ENCODE measurements at regions not wholly inside any gene's neighbourhood (a gene's known extent, or its start where the extent isn't known, plus 50 kb on each side); places are given as distances from the start of the nearest gene placed in this dataset.
A peak's percentile ranks its signal among the peaks of the same experiment; 100 is the strongest.

DNA sequence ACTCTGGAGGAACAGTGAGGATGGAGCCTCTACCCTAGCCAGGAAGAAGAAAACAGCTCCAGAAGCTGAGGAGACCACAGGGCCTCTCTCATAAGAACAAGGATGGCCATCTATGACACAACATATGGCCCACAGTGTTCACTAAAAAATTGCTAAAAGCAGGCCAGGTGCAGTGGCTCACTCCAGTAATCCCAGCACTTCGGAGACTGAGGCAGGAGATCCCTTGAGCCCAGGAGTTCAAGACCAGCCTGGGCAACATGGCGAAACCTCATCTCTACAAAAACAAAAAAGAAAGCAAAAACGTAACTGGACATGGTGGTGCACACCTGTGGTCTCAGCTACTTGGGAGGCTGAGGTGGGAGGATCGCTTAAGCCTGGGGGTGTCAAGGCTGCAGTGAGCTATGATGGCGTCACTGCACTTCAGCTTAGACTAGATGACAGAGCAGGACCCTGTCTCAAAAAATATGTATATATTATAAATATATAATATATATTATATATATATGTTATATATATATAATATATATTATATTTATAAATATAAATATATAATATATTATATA, 103.1 kb downstream of the TOMM20 start:
- Histone ChIP-seq H3K27me3 (no peaks in the 10 kb centered on the region), H3K27ac (no peak overlapping the region), H3K36me3 (no peaks in the 10 kb centered on the region), H3K4me3 (no peak overlapping the region), H3K4me1 (peaks cover 0 to 6% of the 10 kb centered on the region in 2 donors), H3K9me3 (no peaks in the 10 kb centered on the region)
- no peak for DNase-seq
- intact Hi-C loops (cut with DNase I; ENCODE audit: low total_unique reads), result no loop called here
- no peak for TF ChIP-seq POLR2A (IDR thresholded peaks at IDR 0.05)
- TF ChIP-seq, protein P1, sequence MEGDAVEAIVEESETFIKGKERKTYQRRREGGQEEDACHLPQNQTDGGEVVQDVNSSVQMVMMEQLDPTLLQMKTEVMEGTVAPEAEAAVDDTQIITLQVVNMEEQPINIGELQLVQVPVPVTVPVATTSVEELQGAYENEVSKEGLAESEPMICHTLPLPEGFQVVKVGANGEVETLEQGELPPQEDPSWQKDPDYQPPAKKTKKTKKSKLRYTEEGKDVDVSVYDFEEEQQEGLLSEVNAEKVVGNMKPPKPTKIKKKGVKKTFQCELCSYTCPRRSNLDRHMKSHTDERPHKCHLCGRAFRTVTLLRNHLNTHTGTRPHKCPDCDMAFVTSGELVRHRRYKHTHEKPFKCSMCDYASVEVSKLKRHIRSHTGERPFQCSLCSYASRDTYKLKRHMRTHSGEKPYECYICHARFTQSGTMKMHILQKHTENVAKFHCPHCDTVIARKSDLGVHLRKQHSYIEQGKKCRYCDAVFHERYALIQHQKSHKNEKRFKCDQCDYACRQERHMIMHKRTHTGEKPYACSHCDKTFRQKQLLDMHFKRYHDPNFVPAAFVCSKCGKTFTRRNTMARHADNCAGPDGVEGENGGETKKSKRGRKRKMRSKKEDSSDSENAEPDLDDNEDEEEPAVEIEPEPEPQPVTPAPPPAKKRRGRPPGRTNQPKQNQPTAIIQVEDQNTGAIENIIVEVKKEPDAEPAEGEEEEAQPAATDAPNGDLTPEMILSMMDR (IDR thresholded peaks at IDR 0.05), result no peak

DNA sequence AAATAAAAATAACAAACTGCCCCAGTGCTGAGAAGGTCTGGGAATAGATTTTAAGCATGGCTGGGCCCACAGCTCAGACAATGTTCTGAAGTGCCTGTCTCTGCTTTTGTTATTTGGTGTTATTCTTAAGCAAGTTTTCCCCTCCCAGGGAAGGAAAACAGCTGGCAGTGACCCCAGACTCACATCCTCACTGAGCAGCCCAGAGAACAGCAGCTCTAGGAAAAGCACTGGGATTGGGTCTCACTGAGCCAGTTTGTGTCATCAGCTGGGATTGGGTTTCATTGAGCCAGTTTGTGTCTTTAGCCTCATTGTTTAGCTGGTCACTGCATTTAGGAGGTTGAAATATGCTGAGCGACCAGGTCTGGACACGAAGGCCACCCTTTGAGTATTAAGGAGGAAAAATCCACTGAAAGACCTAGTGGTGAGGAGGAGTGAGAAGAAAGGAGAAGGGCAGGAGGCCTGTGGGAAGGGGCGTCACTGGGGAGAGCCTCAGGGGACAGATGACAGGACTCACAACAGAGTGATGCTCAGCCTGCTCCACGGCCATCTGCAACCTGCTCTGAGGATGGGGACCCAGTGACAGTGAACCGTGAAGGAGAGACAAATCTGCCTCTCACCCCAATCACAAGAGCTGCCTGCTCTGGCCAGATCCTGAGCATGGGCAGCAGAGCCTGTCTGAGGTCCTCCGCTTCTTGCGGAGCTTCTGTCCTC, 103.8 kb downstream of the TOMM20 start:
- TF ChIP-seq, protein P1 (IDR thresholded peaks at IDR 0.05), result no peak
- TF ChIP-seq POLR2A (IDR thresholded peaks at IDR 0.05), result no peak
- Histone ChIP-seq H3K4me1 (peaks cover 0 to 6% of the 10 kb centered on the region in 2 donors), H3K27me3 (no peaks in the 10 kb centered on the region), H3K27ac (no peak overlapping the region), H3K36me3 (no peaks in the 10 kb centered on the region), H3K9me3 (no peaks in the 10 kb centered on the region), H3K4me3 (no peak overlapping the region)
- intact Hi-C loops (cut with DNase I; ENCODE audit: low total_unique reads), result no loop called here
- no peak for DNase-seq

DNA sequence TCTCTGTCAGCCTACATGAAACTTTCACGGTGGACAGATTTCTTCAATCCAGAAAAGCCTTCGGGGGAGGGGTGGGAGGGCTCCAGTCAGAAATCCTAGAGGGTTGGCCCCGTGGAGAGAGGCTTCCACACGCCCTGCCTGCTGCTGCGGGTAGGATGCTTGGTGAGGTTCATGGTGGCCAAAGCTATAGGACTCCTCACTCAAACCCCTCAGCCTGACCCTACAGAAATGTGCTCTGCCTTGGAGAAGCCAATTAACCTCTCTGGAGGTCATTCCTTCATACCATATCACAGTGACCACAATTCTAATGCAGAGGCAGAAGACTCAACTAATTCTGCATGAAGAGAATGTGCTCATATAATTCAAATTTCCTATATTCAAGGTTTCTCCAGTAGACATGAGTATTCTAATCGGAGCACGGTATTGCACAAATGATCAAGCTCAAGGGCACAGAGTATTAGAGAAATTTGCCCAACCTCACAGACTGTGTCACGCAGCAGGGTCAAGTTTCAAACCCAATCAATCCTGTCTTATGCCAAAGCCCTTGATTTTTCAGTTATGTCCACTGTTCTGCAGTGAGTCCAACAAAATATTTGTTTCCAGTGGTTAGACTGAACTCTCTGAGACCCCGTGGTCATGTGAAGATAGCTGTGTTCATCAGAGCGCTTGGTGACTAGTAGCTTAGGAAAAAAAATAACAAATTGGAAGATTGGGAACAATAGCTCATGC, 104.8 kb downstream of the TOMM20 start:
- Histone ChIP-seq H3K9me3 (no peaks in the 10 kb centered on the region), H3K27ac (peak overlapping the region in 1 of 2 donors; percentile 85), H3K4me3 (no peak overlapping the region), H3K27me3 (no peaks in the 10 kb centered on the region), H3K36me3 (no peaks in the 10 kb centered on the region), H3K4me1 (peaks cover 0 to 6% of the 10 kb centered on the region in 2 donors)
- TF ChIP-seq, protein P1 (IDR thresholded peaks at IDR 0.05), result no peak
- TF ChIP-seq POLR2A (IDR thresholded peaks at IDR 0.05), result no peak
- no peak for DNase-seq
- intact Hi-C loops (cut with DNase I; ENCODE audit: low total_unique reads), result no loop called here

DNA sequence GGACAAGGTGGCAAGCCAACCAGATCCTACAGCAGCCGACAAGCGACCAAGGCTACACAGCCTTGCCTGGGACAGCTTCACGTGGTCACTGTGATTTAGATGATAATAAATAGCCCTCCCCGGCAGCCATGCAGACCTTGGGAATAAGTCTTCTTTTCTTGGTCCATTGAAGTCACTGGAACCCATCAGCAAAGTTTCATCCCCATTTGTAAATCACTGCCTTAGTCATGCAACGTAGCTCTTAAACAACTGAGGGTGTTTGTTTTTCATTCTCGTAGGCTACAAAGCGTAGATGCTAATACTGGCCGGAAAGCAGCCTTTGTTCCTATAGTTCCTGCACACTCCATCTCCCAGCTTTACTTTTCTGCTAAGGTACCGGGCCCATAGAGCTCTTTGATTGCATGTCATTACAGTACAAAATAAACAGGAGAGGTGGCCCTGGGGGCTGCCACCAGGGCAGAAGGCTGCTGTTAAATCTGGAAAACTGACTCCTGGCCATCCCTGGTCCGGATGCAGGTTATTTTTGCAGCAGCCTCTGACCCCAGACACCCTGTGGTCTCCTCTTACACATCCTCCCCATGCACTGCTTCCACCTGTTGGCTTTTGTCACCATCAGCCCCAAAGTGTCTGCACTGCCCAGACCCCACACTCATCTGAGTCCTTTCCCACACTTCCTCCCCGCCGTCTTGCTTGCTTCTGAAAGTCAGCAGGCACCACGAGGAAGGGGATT, 105.5 kb downstream of the TOMM20 start:
- Histone ChIP-seq H3K4me3 (no peak overlapping the region), H3K4me1 (peaks cover 0 to 6% of the 10 kb centered on the region in 2 donors), H3K36me3 (no peaks in the 10 kb centered on the region), H3K9me3 (no peaks in the 10 kb centered on the region), H3K27me3 (no peaks in the 10 kb centered on the region), H3K27ac (peak overlapping the region; percentile 76 to 85)
- DNase-seq, result no peak
- intact Hi-C loops (cut with DNase I; ENCODE audit: low total_unique reads), result no loop called here
- TF ChIP-seq POLR2A (IDR thresholded peaks at IDR 0.05), result no peak
- TF ChIP-seq, protein P1 (IDR thresholded peaks at IDR 0.05), result no peak

All from uterus (tissue), 3 donors.